ENCODE measurements at regions not wholly inside any gene's neighbourhood (a gene's known extent, or its start where the extent isn't known, plus 50 kb on each side); places are given as distances from the start of the nearest gene placed in this dataset.

DNA sequence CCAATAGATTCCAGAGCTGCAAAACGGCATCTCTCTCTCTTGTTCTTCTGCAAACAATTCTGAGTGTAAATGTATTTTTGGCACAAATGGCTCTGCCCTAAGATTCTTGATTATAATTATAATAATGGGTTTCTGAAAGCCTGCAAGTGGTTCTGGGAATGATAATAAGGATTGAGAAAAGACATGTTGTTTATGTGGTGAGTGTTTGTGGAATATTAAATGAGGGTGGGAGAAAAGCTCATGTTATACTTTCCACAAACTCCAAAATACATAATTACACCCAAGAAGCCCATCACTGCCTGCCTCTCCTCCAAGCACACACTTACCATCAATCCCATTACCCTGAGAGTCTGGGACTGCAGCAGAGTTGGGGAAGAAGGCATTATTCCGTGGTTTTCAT, 460.0 kb upstream of the BRINP1 start:
- Histone ChIP-seq H3K9ac (ENCODE audit: low read length) (no peak overlapping the region), H3K36me3 (replicated peaks; ENCODE audit: low read depth, low read length) (no peaks in the 10 kb centered on the region), H3K79me2 (ENCODE audit: low read length) (no peaks in the 10 kb centered on the region), H3K9me3 (ENCODE audit: insufficient read depth, low read length) (no peaks in the 10 kb centered on the region), H4K20me1 (ENCODE audit: insufficient read depth, low read length) (no peaks in the 10 kb centered on the region), H3K4me1 (ENCODE audit: low read length) (no peaks in the 10 kb centered on the region), H3K27me3 (ENCODE audit: low read depth, low read length) (peaks cover 6% of the 10 kb centered on the region; the same call in 1 of the 2 replicates), H3K4me2 (ENCODE audit: low read length) (no peak overlapping the region), H3K27ac (ENCODE audit: low read length) (no peak overlapping the region), H3K4me3 (ENCODE audit: low read length) (no peak overlapping the region), H2AFZ (ENCODE audit: low read depth, low read length) (no peak overlapping the region)
- TF ChIP-seq EZH2phosphoT487 (IDR thresholded peaks at IDR 0.05; ENCODE audit: low read depth) = no peak
- TF ChIP-seq, protein P1, sequence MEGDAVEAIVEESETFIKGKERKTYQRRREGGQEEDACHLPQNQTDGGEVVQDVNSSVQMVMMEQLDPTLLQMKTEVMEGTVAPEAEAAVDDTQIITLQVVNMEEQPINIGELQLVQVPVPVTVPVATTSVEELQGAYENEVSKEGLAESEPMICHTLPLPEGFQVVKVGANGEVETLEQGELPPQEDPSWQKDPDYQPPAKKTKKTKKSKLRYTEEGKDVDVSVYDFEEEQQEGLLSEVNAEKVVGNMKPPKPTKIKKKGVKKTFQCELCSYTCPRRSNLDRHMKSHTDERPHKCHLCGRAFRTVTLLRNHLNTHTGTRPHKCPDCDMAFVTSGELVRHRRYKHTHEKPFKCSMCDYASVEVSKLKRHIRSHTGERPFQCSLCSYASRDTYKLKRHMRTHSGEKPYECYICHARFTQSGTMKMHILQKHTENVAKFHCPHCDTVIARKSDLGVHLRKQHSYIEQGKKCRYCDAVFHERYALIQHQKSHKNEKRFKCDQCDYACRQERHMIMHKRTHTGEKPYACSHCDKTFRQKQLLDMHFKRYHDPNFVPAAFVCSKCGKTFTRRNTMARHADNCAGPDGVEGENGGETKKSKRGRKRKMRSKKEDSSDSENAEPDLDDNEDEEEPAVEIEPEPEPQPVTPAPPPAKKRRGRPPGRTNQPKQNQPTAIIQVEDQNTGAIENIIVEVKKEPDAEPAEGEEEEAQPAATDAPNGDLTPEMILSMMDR (IDR thresholded peaks at IDR 0.05; ENCODE audit: low read depth, low read length) = no peak

GRCh38 chr9:119827526-119827925, 458.3 kb upstream of the BRINP1 start:
- H3K27ac ChIP-seq (ENCODE audit: low read length) = no peak overlapping the region
- H3K27me3 ChIP-seq (ENCODE audit: low read depth, low read length) = peaks cover 6% of the 10 kb centered on the region; the same call in 1 of the 2 replicates
- no peaks in the 10 kb centered on the region for H3K9me3 ChIP-seq (ENCODE audit: insufficient read depth, low read length)
- H3K36me3 ChIP-seq (replicated peaks; ENCODE audit: low read depth, low read length) = no peaks in the 10 kb centered on the region
- H3K4me1 ChIP-seq (ENCODE audit: low read length) = no peaks in the 10 kb centered on the region
- H3K9ac ChIP-seq (ENCODE audit: low read length) = no peak overlapping the region
- no peaks in the 10 kb centered on the region for H3K79me2 ChIP-seq (ENCODE audit: low read length)
- H3K4me3 ChIP-seq (ENCODE audit: low read length) = no peak overlapping the region
- TF ChIP-seq, protein P1 (IDR thresholded peaks at IDR 0.05; ENCODE audit: low read depth, low read length) = no peak
- TF ChIP-seq EZH2phosphoT487 (IDR thresholded peaks at IDR 0.05; ENCODE audit: low read depth) = no peak
- no peaks in the 10 kb centered on the region for H4K20me1 ChIP-seq (ENCODE audit: insufficient read depth, low read length)
- H2AFZ ChIP-seq (ENCODE audit: low read depth, low read length) = no peak overlapping the region
- H3K4me2 ChIP-seq (ENCODE audit: low read length) = no peak overlapping the region

GRCh38 chr9:119827126-119827525, 457.9 kb upstream of the BRINP1 start:
- H4K20me1 ChIP-seq (ENCODE audit: insufficient read depth, low read length) = no peaks in the 10 kb centered on the region
- no peak overlapping the region for H3K27ac ChIP-seq (ENCODE audit: low read length)
- H3K79me2 ChIP-seq (ENCODE audit: low read length) = no peaks in the 10 kb centered on the region
- H3K9ac ChIP-seq (ENCODE audit: low read length) = no peak overlapping the region
- H3K36me3 ChIP-seq (replicated peaks; ENCODE audit: low read depth, low read length) = no peaks in the 10 kb centered on the region
- H3K9me3 ChIP-seq (ENCODE audit: insufficient read depth, low read length) = no peaks in the 10 kb centered on the region
- no peak overlapping the region for H2AFZ ChIP-seq (ENCODE audit: low read depth, low read length)
- H3K4me2 ChIP-seq (ENCODE audit: low read length) = no peak overlapping the region
- H3K4me1 ChIP-seq (ENCODE audit: low read length) = no peaks in the 10 kb centered on the region
- TF ChIP-seq, protein P1 (IDR thresholded peaks at IDR 0.05; ENCODE audit: low read depth, low read length) = no peak
- TF ChIP-seq EZH2phosphoT487 (IDR thresholded peaks at IDR 0.05; ENCODE audit: low read depth) = no peak
- H3K27me3 ChIP-seq (ENCODE audit: low read depth, low read length) = peaks cover 6% of the 10 kb centered on the region; the same call in 1 of the 2 replicates
- no peak overlapping the region for H3K4me3 ChIP-seq (ENCODE audit: low read length)

- Histone ChIP-seq H3K27ac (ENCODE audit: low read length) (no peak overlapping the region), H3K36me3 (replicated peaks; ENCODE audit: low read depth, low read length) (no peaks in the 10 kb centered on the region), H3K79me2 (ENCODE audit: low read length) (no peaks in the 10 kb centered on the region), H3K4me3 (ENCODE audit: low read length) (no peak overlapping the region), H3K27me3 (ENCODE audit: low read depth, low read length) (no peaks in the 10 kb centered on the region), H3K4me1 (ENCODE audit: low read length) (no peaks in the 10 kb centered on the region), H3K4me2 (ENCODE audit: low read length) (no peak overlapping the region), H3K9me3 (ENCODE audit: insufficient read depth, low read length) (no peaks in the 10 kb centered on the region), H4K20me1 (ENCODE audit: insufficient read depth, low read length) (no peaks in the 10 kb centered on the region), H2AFZ (ENCODE audit: low read depth, low read length) (no peak overlapping the region), H3K9ac (ENCODE audit: low read length) (no peak overlapping the region)
- no peak for TF ChIP-seq EZH2phosphoT487 (IDR thresholded peaks at IDR 0.05; ENCODE audit: low read depth)
- TF ChIP-seq, protein P1 (IDR thresholded peaks at IDR 0.05; ENCODE audit: low read depth, low read length) = no peak
Observed at GRCh38 chr9:119818726-119819435, 449.6 kb upstream of the BRINP1 start.

Measured in OCI-LY3 (cell line).